ENCODE measurements at regions not wholly inside any gene's neighbourhood (a gene's known extent, or its start where the extent isn't known, plus 50 kb on each side); places are given as distances from the start of the nearest gene placed in this dataset.

DNA sequence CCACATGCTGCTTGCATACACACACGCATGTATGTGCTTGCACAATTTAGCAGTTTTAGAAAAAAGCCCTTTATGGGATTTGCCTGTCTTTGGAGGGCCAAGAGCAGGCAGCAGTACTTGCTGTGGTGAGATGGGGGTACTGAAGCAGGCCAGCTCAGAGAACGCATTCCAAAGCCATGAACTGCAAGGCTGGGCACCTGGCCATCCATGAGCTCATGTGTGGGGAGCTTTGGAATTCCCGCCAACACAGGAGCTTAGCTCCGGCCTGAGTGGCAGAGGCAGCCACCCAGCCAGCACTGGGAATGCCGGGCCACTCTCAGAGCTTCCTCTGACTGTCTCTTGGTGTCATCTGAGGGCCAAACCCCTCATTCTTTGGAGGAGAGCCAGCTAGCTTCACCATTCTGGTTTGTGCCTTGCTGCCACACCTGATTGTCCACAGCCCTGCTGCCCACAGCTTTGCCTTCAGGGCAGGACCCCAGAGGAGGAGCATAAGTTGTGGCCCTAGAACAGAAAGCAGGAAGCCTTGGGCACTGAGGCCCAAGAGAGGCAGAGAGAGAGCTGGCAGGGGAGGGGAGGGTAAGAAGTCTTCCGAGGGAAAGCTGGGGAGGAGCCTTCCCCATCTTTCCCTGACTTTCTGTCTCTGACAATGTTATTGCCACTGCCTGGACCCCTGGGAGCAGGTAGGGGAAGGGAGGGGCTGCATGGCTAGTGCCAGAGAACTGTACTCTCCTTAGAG is 92.1 kb upstream of the POU3F1 start:
- TF ChIP-seq EZH2phosphoT487 (IDR thresholded peaks at IDR 0.05; ENCODE audit: borderline replicate concordance, low read depth, low read length), result no peak
- TF ChIP-seq, protein P1, sequence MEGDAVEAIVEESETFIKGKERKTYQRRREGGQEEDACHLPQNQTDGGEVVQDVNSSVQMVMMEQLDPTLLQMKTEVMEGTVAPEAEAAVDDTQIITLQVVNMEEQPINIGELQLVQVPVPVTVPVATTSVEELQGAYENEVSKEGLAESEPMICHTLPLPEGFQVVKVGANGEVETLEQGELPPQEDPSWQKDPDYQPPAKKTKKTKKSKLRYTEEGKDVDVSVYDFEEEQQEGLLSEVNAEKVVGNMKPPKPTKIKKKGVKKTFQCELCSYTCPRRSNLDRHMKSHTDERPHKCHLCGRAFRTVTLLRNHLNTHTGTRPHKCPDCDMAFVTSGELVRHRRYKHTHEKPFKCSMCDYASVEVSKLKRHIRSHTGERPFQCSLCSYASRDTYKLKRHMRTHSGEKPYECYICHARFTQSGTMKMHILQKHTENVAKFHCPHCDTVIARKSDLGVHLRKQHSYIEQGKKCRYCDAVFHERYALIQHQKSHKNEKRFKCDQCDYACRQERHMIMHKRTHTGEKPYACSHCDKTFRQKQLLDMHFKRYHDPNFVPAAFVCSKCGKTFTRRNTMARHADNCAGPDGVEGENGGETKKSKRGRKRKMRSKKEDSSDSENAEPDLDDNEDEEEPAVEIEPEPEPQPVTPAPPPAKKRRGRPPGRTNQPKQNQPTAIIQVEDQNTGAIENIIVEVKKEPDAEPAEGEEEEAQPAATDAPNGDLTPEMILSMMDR (conservative IDR thresholded peaks at IDR 0.05; ENCODE audit: low read length), result no peak
